Neural progenitor cell (in vitro differentiated cells): ENCODE measurements at regions not wholly inside any gene's neighbourhood (a gene's known extent, or its start where the extent isn't known, plus 50 kb on each side); places are given as distances from the start of the nearest gene placed in this dataset.

Experiments used
- CTCF ChIP-seq: fragments of 200-600 bp; sonication (generic); IDR thresholded peaks from 2 replicates; pipeline ENCODE4 v1.5.1; 2017; ENCODE audit warnings: antibody characterized with exemption, mild to moderate bottlenecking
- EZH2 ChIP-seq: fragments of 200-600 bp; sonication (generic); IDR thresholded peaks from 2 replicates; pipeline ENCODE4 v1.6.1; 2017; ENCODE audit warnings: antibody characterized with exemption, mild to moderate bottlenecking, moderate library complexity

- TF ChIP-seq CTCF (no peak), EZH2 (no peak)
Observed at GRCh38 chr10:78565841-78566240, 502.9 kb upstream of the ZMIZ1 start.
